ENCODE measurements at regions not wholly inside any gene's neighbourhood (a gene's known extent, or its start where the extent isn't known, plus 50 kb on each side); places are given as distances from the start of the nearest gene placed in this dataset.

- no peak for DNase-seq (ENCODE audit: low read depth)
Observed at GRCh38 chr14:97210202-97210601, 413.0 kb downstream of the VRK1 start.

GRCh38 chr14:97212399-97212798, 415.2 kb downstream of the VRK1 start:
- DNase-seq (ENCODE audit: low read depth) = no peak

- no peak for DNase-seq (ENCODE audit: low read depth)
Observed at GRCh38 chr14:97213720-97214119, 416.5 kb downstream of the VRK1 start.

- DNase-seq (ENCODE audit: low read depth) = no peak
Observed at GRCh38 chr14:97215263-97215969, 418.2 kb downstream of the VRK1 start.

GRCh38 chr14:97217111-97217885, 420.1 kb downstream of the VRK1 start:
- no peak for DNase-seq (ENCODE audit: low read depth)

- no peak for DNase-seq (ENCODE audit: low read depth)
Observed at GRCh38 chr14:97218274-97218673, 421.1 kb downstream of the VRK1 start.

GRCh38 chr14:97218691-97219430, 421.7 kb downstream of the VRK1 start:
- DNase-seq (ENCODE audit: low read depth) = peak; percentile 6

GRCh38 chr14:97219431-97220017, 422.3 kb downstream of the VRK1 start:
- DNase-seq (ENCODE audit: low read depth) = no peak

GRCh38 chr14:97221572-97222285, 424.5 kb downstream of the VRK1 start:
- no peak for DNase-seq (ENCODE audit: low read depth)

- no peak for DNase-seq (ENCODE audit: low read depth)
Observed at GRCh38 chr14:97224016-97224415, 426.8 kb downstream of the VRK1 start.

GRCh38 chr14:97230051-97230450, 432.9 kb downstream of the VRK1 start:
- no peak for DNase-seq (ENCODE audit: low read depth)

- DNase-seq (ENCODE audit: low read depth) = no peak
Observed at GRCh38 chr14:97233319-97233985, 436.3 kb downstream of the VRK1 start.

- no peak for DNase-seq (ENCODE audit: low read depth)
Observed at GRCh38 chr14:97246648-97247047, 449.5 kb downstream of the VRK1 start.

- no peak for DNase-seq (ENCODE audit: low read depth)
Observed at GRCh38 chr14:97248973-97249372, 451.8 kb downstream of the VRK1 start.

- DNase-seq (ENCODE audit: low read depth) = no peak
Observed at GRCh38 chr14:97250931-97251330, 453.7 kb downstream of the VRK1 start.

- DNase-seq (ENCODE audit: low read depth) = no peak
Observed at GRCh38 chr14:97251491-97252155, 454.4 kb downstream of the VRK1 start.

GRCh38 chr14:97253756-97254155, 456.6 kb downstream of the VRK1 start:
- DNase-seq (ENCODE audit: low read depth) = no peak

GRCh38 chr14:97262336-97262735, 465.2 kb downstream of the VRK1 start:
- no peak for DNase-seq (ENCODE audit: low read depth)

GRCh38 chr14:97264516-97265230, 467.5 kb downstream of the VRK1 start:
- no peak for DNase-seq (ENCODE audit: low read depth)

- no peak for DNase-seq (ENCODE audit: low read depth)
Observed at GRCh38 chr14:97266653-97267052, 469.5 kb downstream of the VRK1 start.
